ENCODE measurements at regions not wholly inside any gene's neighbourhood (a gene's known extent, or its start where the extent isn't known, plus 50 kb on each side); places are given as distances from the start of the nearest gene placed in this dataset.
"Not testable (repeated sequence)": the region's sequence is repeated elsewhere in the genome, so short reads cannot be mapped to it uniquely, and the experiment has no call there.

DNA sequence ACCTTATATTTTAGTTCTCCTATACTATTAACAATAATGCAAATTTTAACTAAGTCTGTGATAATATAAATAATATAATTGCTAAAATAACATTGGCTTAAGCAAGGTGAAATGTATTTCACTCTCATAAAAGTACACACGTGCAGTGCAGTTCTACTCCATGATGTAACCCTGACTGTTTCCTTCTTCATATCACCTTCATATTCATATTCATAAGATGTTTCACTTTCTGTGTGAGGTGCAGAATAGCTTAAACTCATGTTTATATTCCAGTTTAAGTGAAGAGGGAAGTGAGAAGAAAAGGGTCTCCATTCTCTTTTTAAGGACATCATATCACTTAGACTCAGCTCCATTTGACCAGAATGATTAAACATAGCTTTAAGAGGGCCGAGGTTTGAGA lies 1810.0 kb upstream of the PCDH10 start:
- Histone ChIP-seq H4K20me1 (ENCODE audit: insufficient read depth) (no peaks in the 10 kb centered on the region), H3K4me1 (ENCODE audit: low read depth, poor library complexity, severe bottlenecking) (no peaks in the 10 kb centered on the region), H3K79me2 (ENCODE audit: insufficient read depth, low read depth) (no peaks in the 10 kb centered on the region), H3K4me2 (no peak overlapping the region), H3K27me3 (ENCODE audit: insufficient read depth, low read depth) (no peaks in the 10 kb centered on the region), H3K27ac (no peak overlapping the region), H3K4me3 (IDR thresholded peaks at IDR 0.05; ENCODE audit: insufficient read depth, low read depth, low read length) (no peak overlapping the region), H3K9ac (no peak overlapping the region), H2AFZ (ENCODE audit: low read depth) (no peak overlapping the region), H3K36me3 (ENCODE audit: insufficient read depth) (no peaks in the 10 kb centered on the region)
- TF ChIP-seq, protein P1, sequence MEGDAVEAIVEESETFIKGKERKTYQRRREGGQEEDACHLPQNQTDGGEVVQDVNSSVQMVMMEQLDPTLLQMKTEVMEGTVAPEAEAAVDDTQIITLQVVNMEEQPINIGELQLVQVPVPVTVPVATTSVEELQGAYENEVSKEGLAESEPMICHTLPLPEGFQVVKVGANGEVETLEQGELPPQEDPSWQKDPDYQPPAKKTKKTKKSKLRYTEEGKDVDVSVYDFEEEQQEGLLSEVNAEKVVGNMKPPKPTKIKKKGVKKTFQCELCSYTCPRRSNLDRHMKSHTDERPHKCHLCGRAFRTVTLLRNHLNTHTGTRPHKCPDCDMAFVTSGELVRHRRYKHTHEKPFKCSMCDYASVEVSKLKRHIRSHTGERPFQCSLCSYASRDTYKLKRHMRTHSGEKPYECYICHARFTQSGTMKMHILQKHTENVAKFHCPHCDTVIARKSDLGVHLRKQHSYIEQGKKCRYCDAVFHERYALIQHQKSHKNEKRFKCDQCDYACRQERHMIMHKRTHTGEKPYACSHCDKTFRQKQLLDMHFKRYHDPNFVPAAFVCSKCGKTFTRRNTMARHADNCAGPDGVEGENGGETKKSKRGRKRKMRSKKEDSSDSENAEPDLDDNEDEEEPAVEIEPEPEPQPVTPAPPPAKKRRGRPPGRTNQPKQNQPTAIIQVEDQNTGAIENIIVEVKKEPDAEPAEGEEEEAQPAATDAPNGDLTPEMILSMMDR (conservative IDR thresholded peaks at IDR 0.05; ENCODE audit: low read depth, low read length), result no peak

DNA sequence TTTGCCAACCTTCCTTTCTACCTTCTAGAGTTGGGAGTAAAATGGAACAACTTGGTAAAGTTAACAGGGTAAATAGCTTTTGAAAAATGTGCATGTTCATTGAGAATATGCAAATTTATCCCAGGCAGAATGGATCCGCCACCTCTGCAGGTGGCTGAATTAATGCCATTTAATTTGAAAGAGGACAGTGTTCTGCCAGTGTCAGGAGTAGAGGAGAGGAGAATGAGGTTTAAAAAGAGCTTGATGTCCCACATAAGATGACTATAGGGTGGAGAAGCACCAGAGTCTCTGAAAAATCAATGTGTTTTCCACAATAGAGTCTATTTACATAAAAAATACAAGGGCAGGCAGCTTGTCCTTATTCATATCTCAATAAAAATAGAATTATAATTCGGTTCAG lies 1804.3 kb upstream of the PCDH10 start:
- Histone ChIP-seq H2AFZ (ENCODE audit: low read depth) (no peak overlapping the region), H3K27me3 (ENCODE audit: insufficient read depth, low read depth) (no peaks in the 10 kb centered on the region), H3K4me2 (no peak overlapping the region), H3K27ac (no peak overlapping the region), H3K4me1 (ENCODE audit: low read depth, poor library complexity, severe bottlenecking) (peaks cover 26% of the 10 kb centered on the region), H3K4me3 (IDR thresholded peaks at IDR 0.05; ENCODE audit: insufficient read depth, low read depth, low read length) (no peak overlapping the region), H3K79me2 (ENCODE audit: insufficient read depth, low read depth) (no peaks in the 10 kb centered on the region), H3K9ac (no peak overlapping the region), H4K20me1 (ENCODE audit: insufficient read depth) (no peaks in the 10 kb centered on the region), H3K36me3 (ENCODE audit: insufficient read depth) (no peaks in the 10 kb centered on the region)
- TF ChIP-seq, protein P1 (conservative IDR thresholded peaks at IDR 0.05; ENCODE audit: low read depth, low read length), result no peak

DNA sequence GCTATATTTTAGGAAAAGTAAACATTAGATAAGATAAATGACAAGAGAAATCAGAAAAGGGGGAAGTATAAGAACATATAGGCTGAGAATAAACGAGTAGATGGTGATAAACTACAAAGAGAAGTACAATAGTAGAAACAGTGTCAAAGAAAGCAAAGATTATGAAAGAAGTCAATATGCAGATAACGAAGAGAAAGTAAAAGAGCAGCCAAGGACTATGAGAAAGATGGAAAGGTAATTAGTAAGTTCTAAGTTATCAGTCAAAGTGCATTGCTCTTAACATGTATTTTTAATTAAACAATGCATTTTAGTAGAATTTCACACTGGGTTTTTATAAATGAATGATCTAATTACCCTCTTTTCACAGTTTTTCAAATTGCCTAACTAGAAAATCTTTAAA lies 1801.3 kb upstream of the PCDH10 start:
- Histone ChIP-seq H2AFZ (ENCODE audit: low read depth) (peak overlapping the region; percentile 19; the same call in 1 of the 2 replicates), H3K4me1 (ENCODE audit: low read depth, poor library complexity, severe bottlenecking) (peaks cover 26% of the 10 kb centered on the region), H3K9ac (no peak overlapping the region), H3K79me2 (ENCODE audit: insufficient read depth, low read depth) (no peaks in the 10 kb centered on the region), H3K36me3 (ENCODE audit: insufficient read depth) (no peaks in the 10 kb centered on the region), H3K27ac (0 out of 2 replicates have a peak overlapping the region, but pooled peaks have one; percentile 0), H4K20me1 (ENCODE audit: insufficient read depth) (no peaks in the 10 kb centered on the region), H3K4me3 (IDR thresholded peaks at IDR 0.05; ENCODE audit: insufficient read depth, low read depth, low read length) (no peak overlapping the region), H3K4me2 (peak overlapping the region; percentile 53; the same call in 1 of the 2 replicates), H3K27me3 (ENCODE audit: insufficient read depth, low read depth) (no peaks in the 10 kb centered on the region)
- TF ChIP-seq, protein P1 (conservative IDR thresholded peaks at IDR 0.05; ENCODE audit: low read depth, low read length), result no peak

DNA sequence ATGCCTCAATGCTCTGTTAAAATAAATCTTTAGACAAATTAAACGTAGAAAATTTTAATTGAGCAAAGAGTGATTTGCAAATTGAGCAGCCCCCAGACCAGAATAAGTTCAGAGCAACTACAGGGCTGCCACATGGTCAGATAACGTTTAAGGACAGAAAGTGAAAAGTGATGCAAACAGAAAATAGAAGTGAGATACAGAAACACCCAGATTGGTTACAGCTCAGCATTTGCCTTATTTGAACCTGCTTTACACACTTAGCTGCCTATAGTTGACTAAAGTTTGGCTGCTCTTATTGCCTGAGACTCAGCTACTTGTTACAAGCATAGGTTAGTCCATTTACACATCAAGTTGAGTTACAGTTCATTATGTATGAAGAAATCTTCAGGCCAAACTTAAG lies 1800.8 kb upstream of the PCDH10 start:
- TF ChIP-seq, protein P1 (conservative IDR thresholded peaks at IDR 0.05; ENCODE audit: low read depth, low read length), result no peak
- Histone ChIP-seq H2AFZ (ENCODE audit: low read depth) (peak overlapping the region; percentile 19; the same call in 1 of the 2 replicates), H3K79me2 (ENCODE audit: insufficient read depth, low read depth) (no peaks in the 10 kb centered on the region)

DNA sequence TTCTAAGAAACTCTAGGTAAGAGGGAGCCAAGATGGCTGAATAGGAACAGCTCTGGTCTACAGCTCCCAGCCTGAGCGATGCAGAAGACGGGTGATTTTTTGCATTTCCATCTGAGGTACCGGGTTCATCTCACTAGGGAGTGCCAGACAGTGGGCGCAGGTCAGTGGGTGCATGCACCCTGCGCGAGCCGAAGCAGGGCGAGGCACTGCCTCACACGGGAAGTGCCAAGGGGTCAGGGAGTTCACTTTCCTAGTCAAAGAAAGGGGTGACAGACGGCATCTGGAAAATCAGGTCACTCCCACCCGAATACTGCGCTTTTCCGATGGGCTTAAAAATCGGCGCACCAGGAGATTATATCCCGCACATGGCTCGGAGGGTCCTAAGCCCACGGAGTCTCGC lies 1796.7 kb upstream of the PCDH10 start:
- not testable (repeated sequence) for H4K20me1 ChIP-seq (ENCODE audit: insufficient read depth); H2AFZ ChIP-seq (ENCODE audit: low read depth); H3K36me3 ChIP-seq (ENCODE audit: insufficient read depth); H3K4me2 ChIP-seq; H3K27ac ChIP-seq; H3K4me3 ChIP-seq (IDR thresholded peaks at IDR 0.05; ENCODE audit: insufficient read depth, low read depth, low read length); H3K27me3 ChIP-seq (ENCODE audit: insufficient read depth, low read depth); H3K9ac ChIP-seq; H3K79me2 ChIP-seq (ENCODE audit: insufficient read depth, low read depth)
- peaks cover 25% of the 10 kb centered on the region for H3K4me1 ChIP-seq (ENCODE audit: low read depth, poor library complexity, severe bottlenecking)

More for the DNA sequence above, 1800.8 kb upstream of the PCDH10 start:
- Histone ChIP-seq H3K4me2 (peak overlapping the region; percentile 53), H3K4me3 (IDR thresholded peaks at IDR 0.05; ENCODE audit: insufficient read depth, low read depth, low read length) (no peak overlapping the region), H3K9ac (no peak overlapping the region), H3K4me1 (ENCODE audit: low read depth, poor library complexity, severe bottlenecking) (peaks cover 26% of the 10 kb centered on the region), H3K36me3 (ENCODE audit: insufficient read depth) (no peaks in the 10 kb centered on the region), H4K20me1 (ENCODE audit: insufficient read depth) (no peaks in the 10 kb centered on the region), H3K27ac (0 out of 2 replicates have a peak overlapping the region, but pooled peaks have one; percentile 0), H3K27me3 (ENCODE audit: insufficient read depth, low read depth) (no peaks in the 10 kb centered on the region)

Data from KMS-11 (cell line).